ENCODE measurements at regions not wholly inside any gene's neighbourhood (a gene's known extent, or its start where the extent isn't known, plus 50 kb on each side); places are given as distances from the start of the nearest gene placed in this dataset.
A peak's percentile ranks its signal among the peaks of the same experiment; 100 is the strongest.

- H3K27ac ChIP-seq (ENCODE audit: low read depth) = no peak overlapping the region
- Mint-ChIP-seq H3K4me3 (no peak overlapping the region), H3K9me3 (no peaks in the 10 kb centered on the region), H3K27ac (no peak overlapping the region), H3K4me1 (peaks cover 20% of the 10 kb centered on the region), H3K27me3 (ENCODE audit: insufficient read depth, low read depth, poor library complexity) (no peaks in the 10 kb centered on the region), H3K36me3 (ENCODE audit: low read depth) (no peaks in the 10 kb centered on the region)
- no peak for ATAC-seq
- no peak for DNase-seq (ENCODE audit: low spot score)
- no peaks in the 10 kb centered on the region for H3K79me2 ChIP-seq (replicated peaks; ENCODE audit: insufficient read depth)
- peaks cover 16% of the 10 kb centered on the region for H3K4me1 ChIP-seq (ENCODE audit: insufficient read depth)
- no peaks in the 10 kb centered on the region for H3K27me3 ChIP-seq (ENCODE audit: insufficient read depth)
- H4K20me1 ChIP-seq (replicated peaks; ENCODE audit: insufficient read depth) = no peaks in the 10 kb centered on the region
- peak overlapping the region; percentile 29; the same call in 1 of the 2 replicates for H2AFZ ChIP-seq
- no peaks in the 10 kb centered on the region for H3K36me3 ChIP-seq (ENCODE audit: insufficient read depth)
- no peaks in the 10 kb centered on the region for H3F3A ChIP-seq (replicated peaks; ENCODE audit: low read depth)
- no peak overlapping the region for H3K4me3 ChIP-seq
- no peaks in the 10 kb centered on the region for H3K9me2 ChIP-seq (ENCODE audit: insufficient read depth)
- H3K4me2 ChIP-seq = no peak overlapping the region
- TF ChIP-seq JUNB (IDR thresholded peaks at IDR 0.05; ENCODE audit: unreplicated experiment) (no peak), REST (IDR thresholded peaks at IDR 0.05; ENCODE audit: unreplicated experiment) (no peak), ZNF114 (CRISPR knock-in tag; IDR thresholded peaks at IDR 0.05) (no peak), EZH2phosphoT487 (IDR thresholded peaks at IDR 0.05; ENCODE audit: unreplicated experiment) (no peak), POLR2AphosphoS5 (IDR thresholded peaks at IDR 0.05; ENCODE audit: low read depth) (no peak), STAT1 (IDR thresholded peaks at IDR 0.05; ENCODE audit: unreplicated experiment) (no peak), NANOG (IDR thresholded peaks at IDR 0.05; ENCODE audit: borderline replicate concordance) (no peak)
- TF ChIP-seq, protein P1, sequence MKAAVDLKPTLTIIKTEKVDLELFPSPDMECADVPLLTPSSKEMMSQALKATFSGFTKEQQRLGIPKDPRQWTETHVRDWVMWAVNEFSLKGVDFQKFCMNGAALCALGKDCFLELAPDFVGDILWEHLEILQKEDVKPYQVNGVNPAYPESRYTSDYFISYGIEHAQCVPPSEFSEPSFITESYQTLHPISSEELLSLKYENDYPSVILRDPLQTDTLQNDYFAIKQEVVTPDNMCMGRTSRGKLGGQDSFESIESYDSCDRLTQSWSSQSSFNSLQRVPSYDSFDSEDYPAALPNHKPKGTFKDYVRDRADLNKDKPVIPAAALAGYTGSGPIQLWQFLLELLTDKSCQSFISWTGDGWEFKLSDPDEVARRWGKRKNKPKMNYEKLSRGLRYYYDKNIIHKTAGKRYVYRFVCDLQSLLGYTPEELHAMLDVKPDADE (IDR thresholded peaks at IDR 0.05) = no peak
- TF ChIP-seq, protein P2, sequence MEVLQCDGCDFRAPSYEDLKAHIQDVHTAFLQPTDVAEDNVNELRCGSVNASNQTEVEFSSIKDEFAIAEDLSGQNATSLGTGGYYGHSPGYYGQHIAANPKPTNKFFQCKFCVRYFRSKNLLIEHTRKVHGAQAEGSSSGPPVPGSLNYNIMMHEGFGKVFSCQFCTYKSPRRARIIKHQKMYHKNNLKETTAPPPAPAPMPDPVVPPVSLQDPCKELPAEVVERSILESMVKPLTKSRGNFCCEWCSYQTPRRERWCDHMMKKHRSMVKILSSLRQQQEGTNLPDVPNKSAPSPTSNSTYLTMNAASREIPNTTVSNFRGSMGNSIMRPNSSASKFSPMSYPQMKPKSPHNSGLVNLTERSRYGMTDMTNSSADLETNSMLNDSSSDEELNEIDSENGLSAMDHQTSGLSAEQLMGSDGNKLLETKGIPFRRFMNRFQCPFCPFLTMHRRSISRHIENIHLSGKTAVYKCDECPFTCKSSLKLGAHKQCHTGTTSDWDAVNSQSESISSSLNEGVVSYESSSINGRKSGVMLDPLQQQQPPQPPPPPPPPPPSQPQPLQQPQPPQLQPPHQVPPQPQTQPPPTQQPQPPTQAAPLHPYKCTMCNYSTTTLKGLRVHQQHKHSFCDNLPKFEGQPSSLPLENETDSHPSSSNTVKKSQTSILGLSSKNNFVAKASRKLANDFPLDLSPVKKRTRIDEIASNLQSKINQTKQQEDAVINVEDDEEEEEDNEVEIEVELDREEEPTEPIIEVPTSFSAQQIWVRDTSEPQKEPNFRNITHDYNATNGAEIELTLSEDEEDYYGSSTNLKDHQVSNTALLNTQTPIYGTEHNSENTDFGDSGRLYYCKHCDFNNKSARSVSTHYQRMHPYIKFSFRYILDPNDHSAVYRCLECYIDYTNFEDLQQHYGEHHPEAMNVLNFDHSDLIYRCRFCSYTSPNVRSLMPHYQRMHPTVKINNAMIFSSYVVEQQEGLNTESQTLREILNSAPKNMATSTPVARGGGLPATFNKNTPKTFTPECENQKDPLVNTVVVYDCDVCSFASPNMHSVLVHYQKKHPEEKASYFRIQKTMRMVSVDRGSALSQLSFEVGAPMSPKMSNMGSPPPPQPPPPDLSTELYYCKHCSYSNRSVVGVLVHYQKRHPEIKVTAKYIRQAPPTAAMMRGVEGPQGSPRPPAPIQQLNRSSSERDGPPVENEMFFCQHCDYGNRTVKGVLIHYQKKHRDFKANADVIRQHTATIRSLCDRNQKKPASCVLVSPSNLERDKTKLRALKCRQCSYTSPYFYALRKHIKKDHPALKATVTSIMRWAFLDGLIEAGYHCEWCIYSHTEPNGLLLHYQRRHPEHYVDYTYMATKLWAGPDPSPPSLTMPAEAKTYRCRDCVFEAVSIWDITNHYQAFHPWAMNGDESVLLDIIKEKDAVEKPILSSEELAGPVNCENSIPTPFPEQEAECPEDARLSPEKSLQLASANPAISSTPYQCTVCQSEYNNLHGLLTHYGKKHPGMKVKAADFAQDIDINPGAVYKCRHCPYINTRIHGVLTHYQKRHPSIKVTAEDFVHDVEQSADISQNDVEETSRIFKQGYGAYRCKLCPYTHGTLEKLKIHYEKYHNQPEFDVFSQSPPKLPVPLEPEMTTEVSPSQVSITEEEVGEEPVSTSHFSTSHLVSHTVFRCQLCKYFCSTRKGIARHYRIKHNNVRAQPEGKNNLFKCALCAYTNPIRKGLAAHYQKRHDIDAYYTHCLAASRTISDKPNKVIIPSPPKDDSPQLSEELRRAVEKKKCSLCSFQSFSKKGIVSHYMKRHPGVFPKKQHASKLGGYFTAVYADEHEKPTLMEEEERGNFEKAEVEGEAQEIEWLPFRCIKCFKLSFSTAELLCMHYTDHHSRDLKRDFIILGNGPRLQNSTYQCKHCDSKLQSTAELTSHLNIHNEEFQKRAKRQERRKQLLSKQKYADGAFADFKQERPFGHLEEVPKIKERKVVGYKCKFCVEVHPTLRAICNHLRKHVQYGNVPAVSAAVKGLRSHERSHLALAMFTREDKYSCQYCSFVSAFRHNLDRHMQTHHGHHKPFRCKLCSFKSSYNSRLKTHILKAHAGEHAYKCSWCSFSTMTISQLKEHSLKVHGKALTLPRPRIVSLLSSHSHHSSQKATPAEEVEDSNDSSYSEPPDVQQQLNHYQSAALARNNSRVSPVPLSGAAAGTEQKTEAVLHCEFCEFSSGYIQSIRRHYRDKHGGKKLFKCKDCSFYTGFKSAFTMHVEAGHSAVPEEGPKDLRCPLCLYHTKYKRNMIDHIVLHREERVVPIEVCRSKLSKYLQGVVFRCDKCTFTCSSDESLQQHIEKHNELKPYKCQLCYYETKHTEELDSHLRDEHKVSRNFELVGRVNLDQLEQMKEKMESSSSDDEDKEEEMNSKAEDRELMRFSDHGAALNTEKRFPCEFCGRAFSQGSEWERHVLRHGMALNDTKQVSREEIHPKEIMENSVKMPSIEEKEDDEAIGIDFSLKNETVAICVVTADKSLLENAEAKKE (CRISPR knock-in tag; IDR thresholded peaks at IDR 0.05) = no peak
These were observed 134.9 kb upstream of the FBXL17 start for GRCh38 chr5:108516785-108517184.

Measured in GM23338 (cell line).